Astrocyte (in vitro differentiated cells and primary cell): ENCODE measurements at regions not wholly inside any gene's neighbourhood (a gene's known extent, or its start where the extent isn't known, plus 50 kb on each side); places are given as distances from the start of the nearest gene placed in this dataset.

Source experiments
- DNase-seq: peaks from one replicate; pipeline ENCODE4 v3.0.0-alpha.2; 2010; ENCODE audit warnings: low read depth
- FAIRE-seq: peaks from 2 replicates; lab custom pipeline; 2011; peaks lifted over from hg19 to GRCh38; lab: Jason Lieb, UNC
- H2AFZ ChIP-seq: 2 replicates; pipeline ENCODE4 v1.6.0; 2012; ENCODE audit warnings: low read depth, low read length, inconsistent platforms
- H3K27ac ChIP-seq: 2 replicates; pipeline ENCODE4 v1.5.1; 2011; ENCODE audit warnings: low read depth, low read length, inconsistent platforms
- H3K27me3 ChIP-seq: 2 replicates; pipeline ENCODE4 v1.6.0; 2011; ENCODE audit warnings: low read length, inconsistent platforms; ENCODE audit not compliant: insufficient read depth
- H3K36me3 ChIP-seq: 2 replicates; pipeline ENCODE4 v1.5.1; 2011; ENCODE audit warnings: low read length, inconsistent platforms; ENCODE audit not compliant: insufficient read depth
- H3K4me1 ChIP-seq: 2 replicates; pipeline ENCODE4 v1.5.1; 2011; ENCODE audit warnings: low read length, inconsistent platforms; ENCODE audit not compliant: insufficient read depth
- H3K4me2 ChIP-seq: 2 replicates; pipeline ENCODE4 v1.6.0; 2012; ENCODE audit warnings: low read length, inconsistent platforms
- H3K4me3 ChIP-seq: 2 replicates; pipeline ENCODE4 v1.5.1; 2011; ENCODE audit warnings: low read depth, mild to moderate bottlenecking, low read length, inconsistent platforms; ENCODE audit not compliant: insufficient read depth
- H3K79me2 ChIP-seq: 2 replicates; pipeline ENCODE4 v1.6.0; 2012; ENCODE audit warnings: mild to moderate bottlenecking, low read length, inconsistent platforms; ENCODE audit not compliant: insufficient read depth
- H3K9ac ChIP-seq: 2 replicates; pipeline ENCODE4 v1.6.0; 2012; ENCODE audit warnings: mild to moderate bottlenecking, low read length, inconsistent platforms
- H3K9me3 ChIP-seq: 2 replicates; pipeline ENCODE4 v1.5.1; 2012; ENCODE audit warnings: low read depth, mild to moderate bottlenecking, low read length, inconsistent platforms; ENCODE audit not compliant: insufficient read depth
- H4K20me1 ChIP-seq: 2 replicates; pipeline ENCODE4 v1.6.0; 2012; ENCODE audit warnings: low read length, inconsistent platforms; ENCODE audit not compliant: insufficient read depth
- H3K27ac Mint-ChIP-seq: one replicate; pipeline ENCODE4 v1.8.0; 2021; ENCODE audit warnings: mild to moderate bottlenecking, mixed read lengths; ENCODE audit not compliant: unreplicated experiment
- H3K27me3 Mint-ChIP-seq: one replicate; pipeline ENCODE4 v1.8.0; 2021; ENCODE audit warnings: low read depth, mixed read lengths; ENCODE audit not compliant: unreplicated experiment
- H3K36me3 Mint-ChIP-seq: one replicate; pipeline ENCODE4 v1.8.0; 2021; ENCODE audit warnings: low read depth, mixed read lengths; ENCODE audit not compliant: unreplicated experiment
- H3K4me1 Mint-ChIP-seq: one replicate; pipeline ENCODE4 v1.8.0; 2021; ENCODE audit warnings: low read depth, mixed read lengths; ENCODE audit not compliant: unreplicated experiment
- H3K4me3 Mint-ChIP-seq: one replicate; pipeline ENCODE4 v1.8.0; 2021; ENCODE audit warnings: mild to moderate bottlenecking, moderate library complexity, mixed read lengths; ENCODE audit not compliant: unreplicated experiment
- H3K9me3 Mint-ChIP-seq: one replicate; pipeline ENCODE4 v1.8.0; 2021; ENCODE audit warnings: mild to moderate bottlenecking, mixed read lengths; ENCODE audit not compliant: unreplicated experiment
- CTCF ChIP-seq: IDR thresholded peaks from 2 replicates; pipeline ENCODE4 v1.5.1; 2011; ENCODE audit warnings: low read depth, mild to moderate bottlenecking, inconsistent platforms, low read length, moderate library complexity; ENCODE audit not compliant: insufficient read depth
- EZH2 ChIP-seq: IDR thresholded peaks from 2 replicates; pipeline ENCODE4 v1.6.1; 2012; ENCODE audit warnings: mild to moderate bottlenecking, low read length, inconsistent platforms; ENCODE audit not compliant: insufficient read depth

- H3K4me3 Mint-ChIP-seq = no peak overlapping the region
- peaks cover 3% of the 10 kb centered on the region for H3K9me3 Mint-ChIP-seq
- FAIRE-seq (no peak), DNase-seq (no peak)
- peaks cover under 1% of the 10 kb centered on the region for H3K4me1 Mint-ChIP-seq
- no peaks in the 10 kb centered on the region for H3K4me1 ChIP-seq
- H4K20me1 ChIP-seq = no peaks in the 10 kb centered on the region
- H3K4me2 ChIP-seq = no peak overlapping the region
- no peak overlapping the region for H3K27ac ChIP-seq
- TF ChIP-seq EZH2 (no peak), CTCF (no peak)
- H3K79me2 ChIP-seq = no peaks in the 10 kb centered on the region
- H3K4me3 ChIP-seq = no peak overlapping the region
- no peaks in the 10 kb centered on the region for H3K27me3 Mint-ChIP-seq
- no peak overlapping the region for H3K9ac ChIP-seq
- no peaks in the 10 kb centered on the region for H3K36me3 Mint-ChIP-seq
- H3K36me3 ChIP-seq = no peaks in the 10 kb centered on the region
- H3K27ac Mint-ChIP-seq = no peak overlapping the region
- H2AFZ ChIP-seq = no peak overlapping the region
- H3K27me3 ChIP-seq = no peaks in the 10 kb centered on the region
- H3K9me3 ChIP-seq = no peaks in the 10 kb centered on the region
Measured at GRCh38 chr12:41910578-41911320, 233.9 kb downstream of the GXYLT1 start.

- Mint-ChIP-seq H3K9me3 (peaks cover 3% of the 10 kb centered on the region), H3K36me3 (no peaks in the 10 kb centered on the region), H3K4me1 (no peaks in the 10 kb centered on the region), H3K27me3 (no peaks in the 10 kb centered on the region), H3K27ac (no peak overlapping the region), H3K4me3 (no peak overlapping the region)
- no peak overlapping the region for H3K4me3 ChIP-seq
- H3K79me2 ChIP-seq = no peaks in the 10 kb centered on the region
- TF ChIP-seq EZH2 (no peak), CTCF (no peak)
- no peak for FAIRE-seq
- no peak for DNase-seq
- no peaks in the 10 kb centered on the region for H3K4me1 ChIP-seq
- no peaks in the 10 kb centered on the region for H3K36me3 ChIP-seq
- H3K27me3 ChIP-seq = no peaks in the 10 kb centered on the region
- no peak overlapping the region for H2AFZ ChIP-seq
- H3K27ac ChIP-seq = no peak overlapping the region
- H4K20me1 ChIP-seq = no peaks in the 10 kb centered on the region
- no peaks in the 10 kb centered on the region for H3K9me3 ChIP-seq
- no peak overlapping the region for H3K4me2 ChIP-seq
- H3K9ac ChIP-seq = no peak overlapping the region
Measured at GRCh38 chr12:41908206-41908605, 236.5 kb downstream of the GXYLT1 start.

- Histone ChIP-seq H3K79me2 (no peaks in the 10 kb centered on the region), H3K27me3 (no peaks in the 10 kb centered on the region), H3K27ac (no peak overlapping the region), H3K9me3 (no peaks in the 10 kb centered on the region), H4K20me1 (no peaks in the 10 kb centered on the region), H3K4me2 (no peak overlapping the region), H3K4me1 (no peaks in the 10 kb centered on the region), H3K4me3 (no peak overlapping the region), H3K36me3 (no peaks in the 10 kb centered on the region), H3K9ac (no peak overlapping the region), H2AFZ (no peak overlapping the region)
- no peak for DNase-seq
- H3K9me3 Mint-ChIP-seq = peaks cover 3% of the 10 kb centered on the region
- H3K36me3 Mint-ChIP-seq = no peaks in the 10 kb centered on the region
- H3K4me1 Mint-ChIP-seq = no peaks in the 10 kb centered on the region
- FAIRE-seq = no peak
- no peaks in the 10 kb centered on the region for H3K27me3 Mint-ChIP-seq
- no peak overlapping the region for H3K27ac Mint-ChIP-seq
- TF ChIP-seq EZH2 (no peak), CTCF (no peak)
- H3K4me3 Mint-ChIP-seq = no peak overlapping the region
Measured at GRCh38 chr12:41907550-41907949, 237.1 kb downstream of the GXYLT1 start.
